SK-N-SH (cell line): ENCODE measurements at regions not wholly inside any gene's neighbourhood (a gene's known extent, or its start where the extent isn't known, plus 50 kb on each side); places are given as distances from the start of the nearest gene placed in this dataset.

ENCODE experiments used
- EP300 ChIP-seq, 2 experiments: IDR thresholded peaks; 2 replicates each; pipeline versions ENCODE4 v1.4.0 to v1.6.1; 2012; ENCODE audit warnings: borderline replicate concordance in 1 of 2, low read depth in 1 of 2, low read length in 1 of 2
- GABPA ChIP-seq: IDR thresholded peaks from 2 replicates; pipeline ENCODE4 v1.4.0; 2012; ENCODE audit warnings: low read depth, mild to moderate bottlenecking
- GATA2 ChIP-seq: sonication (generic); formaldehyde crosslinking; IDR thresholded peaks from 2 replicates; pipeline ENCODE4 v1.5.0; 2020; ENCODE audit warnings: mild to moderate bottlenecking, missing genetic modification reagents
- NRF1 ChIP-seq: IDR thresholded peaks from 2 replicates; pipeline ENCODE4 v1.6.1; 2012; ENCODE audit warnings: low read depth, mild to moderate bottlenecking, low read length
- POLR2AphosphoS5 ChIP-seq: IDR thresholded peaks from 2 replicates; pipeline ENCODE4 v1.6.1; 2012; ENCODE audit warnings: low read depth, low read length
- RAD21 ChIP-seq: IDR thresholded peaks from 2 replicates; pipeline ENCODE4 v1.6.1; 2012; ENCODE audit warnings: mild to moderate bottlenecking, low read length
- SIN3A ChIP-seq: IDR thresholded peaks from 2 replicates; pipeline ENCODE4 v1.6.1; 2012; ENCODE audit warnings: low read depth, mild to moderate bottlenecking, low read length, moderate library complexity, borderline replicate concordance
- SMC3 ChIP-seq: IDR thresholded peaks from 2 replicates; pipeline ENCODE4 v1.6.1; 2012; ENCODE audit warnings: low read depth, low read length, improper control_type of control experiment
- TAF1 ChIP-seq: IDR thresholded peaks from 2 replicates; pipeline ENCODE4 v1.6.1; 2012; ENCODE audit warnings: low read depth, mild to moderate bottlenecking, low read length, moderate library complexity, borderline replicate concordance
- TF ChIP-seq, protein P1 (sequence below): fragments of 200-600 bp; sonication (generic); IDR thresholded peaks from 2 replicates; pipeline ENCODE4 v1.6.1; 2017; ENCODE audit warnings: antibody characterized with exemption, mild to moderate bottlenecking, moderate library complexity
- TF ChIP-seq, protein P2 (sequence below): IDR thresholded peaks from 2 replicates; pipeline ENCODE4 v1.4.0; 2012; ENCODE audit warnings: low read depth, borderline replicate concordance

GRCh38 chr14:71333705-71334104, 426.4 kb downstream of the PCNX1 start:
- TF ChIP-seq NRF1 (no peak), SMC3 (no peak), RAD21 (no peak), EP300 (IDR thresholded peaks at IDR 0.05; ENCODE audit: borderline replicate concordance in 1 of 2, low read depth in 1 of 2, low read length in 1 of 2) (no peak), POLR2AphosphoS5 (no peak), SIN3A (no peak), GABPA (no peak), TAF1 (no peak), GATA2 (no peak)
- TF ChIP-seq, protein P1, sequence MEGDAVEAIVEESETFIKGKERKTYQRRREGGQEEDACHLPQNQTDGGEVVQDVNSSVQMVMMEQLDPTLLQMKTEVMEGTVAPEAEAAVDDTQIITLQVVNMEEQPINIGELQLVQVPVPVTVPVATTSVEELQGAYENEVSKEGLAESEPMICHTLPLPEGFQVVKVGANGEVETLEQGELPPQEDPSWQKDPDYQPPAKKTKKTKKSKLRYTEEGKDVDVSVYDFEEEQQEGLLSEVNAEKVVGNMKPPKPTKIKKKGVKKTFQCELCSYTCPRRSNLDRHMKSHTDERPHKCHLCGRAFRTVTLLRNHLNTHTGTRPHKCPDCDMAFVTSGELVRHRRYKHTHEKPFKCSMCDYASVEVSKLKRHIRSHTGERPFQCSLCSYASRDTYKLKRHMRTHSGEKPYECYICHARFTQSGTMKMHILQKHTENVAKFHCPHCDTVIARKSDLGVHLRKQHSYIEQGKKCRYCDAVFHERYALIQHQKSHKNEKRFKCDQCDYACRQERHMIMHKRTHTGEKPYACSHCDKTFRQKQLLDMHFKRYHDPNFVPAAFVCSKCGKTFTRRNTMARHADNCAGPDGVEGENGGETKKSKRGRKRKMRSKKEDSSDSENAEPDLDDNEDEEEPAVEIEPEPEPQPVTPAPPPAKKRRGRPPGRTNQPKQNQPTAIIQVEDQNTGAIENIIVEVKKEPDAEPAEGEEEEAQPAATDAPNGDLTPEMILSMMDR, result no peak
- TF ChIP-seq, protein P2, sequence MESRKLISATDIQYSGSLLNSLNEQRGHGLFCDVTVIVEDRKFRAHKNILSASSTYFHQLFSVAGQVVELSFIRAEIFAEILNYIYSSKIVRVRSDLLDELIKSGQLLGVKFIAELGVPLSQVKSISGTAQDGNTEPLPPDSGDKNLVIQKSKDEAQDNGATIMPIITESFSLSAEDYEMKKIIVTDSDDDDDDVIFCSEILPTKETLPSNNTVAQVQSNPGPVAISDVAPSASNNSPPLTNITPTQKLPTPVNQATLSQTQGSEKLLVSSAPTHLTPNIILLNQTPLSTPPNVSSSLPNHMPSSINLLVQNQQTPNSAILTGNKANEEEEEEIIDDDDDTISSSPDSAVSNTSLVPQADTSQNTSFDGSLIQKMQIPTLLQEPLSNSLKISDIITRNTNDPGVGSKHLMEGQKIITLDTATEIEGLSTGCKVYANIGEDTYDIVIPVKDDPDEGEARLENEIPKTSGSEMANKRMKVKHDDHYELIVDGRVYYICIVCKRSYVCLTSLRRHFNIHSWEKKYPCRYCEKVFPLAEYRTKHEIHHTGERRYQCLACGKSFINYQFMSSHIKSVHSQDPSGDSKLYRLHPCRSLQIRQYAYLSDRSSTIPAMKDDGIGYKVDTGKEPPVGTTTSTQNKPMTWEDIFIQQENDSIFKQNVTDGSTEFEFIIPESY, result no peak
